ENCODE measurements at regions not wholly inside any gene's neighbourhood (a gene's known extent, or its start where the extent isn't known, plus 50 kb on each side); places are given as distances from the start of the nearest gene placed in this dataset.

GRCh38 chr2:147061269-147061668, 783.6 kb upstream of the ACVR2A start:
- no peak overlapping the region for H3K27ac Mint-ChIP-seq
- no peaks in the 10 kb centered on the region for H3K9me3 Mint-ChIP-seq
- H3K27me3 Mint-ChIP-seq: peaks cover 30% of the 10 kb centered on the region
- no peak for ATAC-seq
- H3K4me3 Mint-ChIP-seq: no peak overlapping the region
- no peaks in the 10 kb centered on the region for H3K4me1 Mint-ChIP-seq
- no peak for DNase-seq

GRCh38 chr2:147057892-147058490, 786.8 kb upstream of the ACVR2A start:
- no peaks in the 10 kb centered on the region for H3K4me1 Mint-ChIP-seq
- ATAC-seq (no peak), DNase-seq (no peak)
- peaks cover 39% of the 10 kb centered on the region for H3K27me3 Mint-ChIP-seq
- no peak overlapping the region for H3K27ac Mint-ChIP-seq
- H3K4me3 Mint-ChIP-seq: no peak overlapping the region
- no peaks in the 10 kb centered on the region for H3K9me3 Mint-ChIP-seq

GRCh38 chr2:147051814-147052213, 793.0 kb upstream of the ACVR2A start:
- no peak overlapping the region for H3K4me3 Mint-ChIP-seq
- ATAC-seq (no peak), DNase-seq (no peak)

GRCh38 chr2:147051248-147051647, 793.6 kb upstream of the ACVR2A start:
- no peaks in the 10 kb centered on the region for H3K4me1 Mint-ChIP-seq
- H3K27me3 Mint-ChIP-seq: peaks cover 17% of the 10 kb centered on the region
- no peak overlapping the region for H3K27ac Mint-ChIP-seq
- DNase-seq: no peak
- no peak for ATAC-seq
- no peaks in the 10 kb centered on the region for H3K9me3 Mint-ChIP-seq
- H3K4me3 Mint-ChIP-seq: no peak overlapping the region

More at GRCh38 chr2:147051814-147052213, 793.0 kb upstream of the ACVR2A start:
- Mint-ChIP-seq H3K9me3 (no peaks in the 10 kb centered on the region), H3K27ac (no peak overlapping the region), H3K27me3 (peaks cover 17% of the 10 kb centered on the region), H3K4me1 (no peaks in the 10 kb centered on the region)

- Mint-ChIP-seq H3K27me3 (peaks cover 17% of the 10 kb centered on the region), H3K27ac (no peak overlapping the region), H3K4me3 (no peak overlapping the region), H3K9me3 (no peaks in the 10 kb centered on the region), H3K4me1 (peaks cover 4% of the 10 kb centered on the region)
- no peak for ATAC-seq
- DNase-seq: no peak
These were observed 794.9 kb upstream of the ACVR2A start for GRCh38 chr2:147049957-147050356.

- Mint-ChIP-seq H3K4me1 (peaks cover 6% of the 10 kb centered on the region), H3K27me3 (no peaks in the 10 kb centered on the region), H3K4me3 (no peak overlapping the region), H3K27ac (no peak overlapping the region), H3K9me3 (no peaks in the 10 kb centered on the region)
- ATAC-seq (no peak), DNase-seq (no peak)
These were observed 798.4 kb upstream of the ACVR2A start for GRCh38 chr2:147046473-147046872.

- Mint-ChIP-seq H3K4me1 (peaks cover 6% of the 10 kb centered on the region), H3K27ac (no peak overlapping the region), H3K27me3 (no peaks in the 10 kb centered on the region), H3K9me3 (no peaks in the 10 kb centered on the region), H3K4me3 (no peak overlapping the region)
- DNase-seq (peak; percentile 25 to 26), ATAC-seq (no peak)
These were observed 799.7 kb upstream of the ACVR2A start for GRCh38 chr2:147045113-147045512.

- no peak for ATAC-seq
- Mint-ChIP-seq H3K4me3 (no peak overlapping the region), H3K27me3 (no peaks in the 10 kb centered on the region), H3K4me1 (peaks cover 6% of the 10 kb centered on the region), H3K9me3 (no peaks in the 10 kb centered on the region), H3K27ac (no peak overlapping the region)
- DNase-seq: no peak
These were observed 803.7 kb upstream of the ACVR2A start for GRCh38 chr2:147041121-147041494.

- Mint-ChIP-seq H3K4me3 (no peak overlapping the region), H3K9me3 (no peaks in the 10 kb centered on the region), H3K27me3 (no peaks in the 10 kb centered on the region), H3K4me1 (peaks cover 6% of the 10 kb centered on the region), H3K27ac (no peak overlapping the region)
- ATAC-seq (no peak), DNase-seq (no peak)
These were observed 804.3 kb upstream of the ACVR2A start for GRCh38 chr2:147040298-147041120.

- no peaks in the 10 kb centered on the region for H3K4me1 Mint-ChIP-seq
- no peak overlapping the region for H3K27ac Mint-ChIP-seq
- ATAC-seq (no peak), DNase-seq (no peak)
- H3K27me3 Mint-ChIP-seq: no peaks in the 10 kb centered on the region
- no peak overlapping the region for H3K4me3 Mint-ChIP-seq
- H3K9me3 Mint-ChIP-seq: no peaks in the 10 kb centered on the region
These were observed 807.8 kb upstream of the ACVR2A start for GRCh38 chr2:147037048-147037447.

GRCh38 chr2:147033044-147033443, 811.8 kb upstream of the ACVR2A start:
- Mint-ChIP-seq H3K4me3 (no peak overlapping the region), H3K27me3 (no peaks in the 10 kb centered on the region), H3K9me3 (peaks cover 0 to 5% of the 10 kb centered on the region in 2 donors), H3K27ac (no peak overlapping the region), H3K4me1 (no peaks in the 10 kb centered on the region)
- DNase-seq (no peak), ATAC-seq (no peak)

GRCh38 chr2:147031897-147032296, 812.9 kb upstream of the ACVR2A start:
- no peaks in the 10 kb centered on the region for H3K27me3 Mint-ChIP-seq
- H3K4me1 Mint-ChIP-seq: no peaks in the 10 kb centered on the region
- H3K9me3 Mint-ChIP-seq: peaks cover 0 to 7% of the 10 kb centered on the region in 2 donors
- H3K27ac Mint-ChIP-seq: no peak overlapping the region
- DNase-seq: no peak
- H3K4me3 Mint-ChIP-seq: no peak overlapping the region
- ATAC-seq: no peak

- H3K27ac Mint-ChIP-seq: no peak overlapping the region
- DNase-seq: no peak
- ATAC-seq: no peak
These were observed 813.7 kb upstream of the ACVR2A start for GRCh38 chr2:147030966-147031720.

GRCh38 chr2:147027436-147027835, 817.4 kb upstream of the ACVR2A start:
- ATAC-seq: no peak
- H3K9me3 Mint-ChIP-seq: peaks cover 7 to 13% of the 10 kb centered on the region in 2 donors
- no peak overlapping the region for H3K4me3 Mint-ChIP-seq
- no peak overlapping the region for H3K27ac Mint-ChIP-seq
- H3K27me3 Mint-ChIP-seq: peaks cover 7% of the 10 kb centered on the region
- no peaks in the 10 kb centered on the region for H3K4me1 Mint-ChIP-seq
- DNase-seq: no peak

More at GRCh38 chr2:147030966-147031720, 813.7 kb upstream of the ACVR2A start:
- Mint-ChIP-seq H3K9me3 (peaks cover 0 to 7% of the 10 kb centered on the region in 2 donors), H3K4me1 (no peaks in the 10 kb centered on the region), H3K27me3 (peaks cover 6% of the 10 kb centered on the region), H3K4me3 (no peak overlapping the region)

GRCh38 chr2:147026664-147027295, 818.0 kb upstream of the ACVR2A start:
- no peak for ATAC-seq
- no peak for DNase-seq
- no peaks in the 10 kb centered on the region for H3K4me1 Mint-ChIP-seq
- no peak overlapping the region for H3K4me3 Mint-ChIP-seq
- H3K9me3 Mint-ChIP-seq: peaks cover 10 to 15% of the 10 kb centered on the region in 2 donors
- peaks cover 7% of the 10 kb centered on the region for H3K27me3 Mint-ChIP-seq
- H3K27ac Mint-ChIP-seq: no peak overlapping the region
